Liver (tissue), 7 donors: ENCODE measurements at regions not wholly inside any gene's neighbourhood (a gene's known extent, or its start where the extent isn't known, plus 50 kb on each side); places are given as distances from the start of the nearest gene placed in this dataset.

Source experiments
- DNase-seq: peaks from one replicate; pipeline ENCODE4 v3.0.0-alpha.2; 2017; ENCODE audit warnings: low spot score
- H3K27ac ChIP-seq, 2 donors: one replicate each; pipeline ENCODE4 v1.7.0; 2013; ENCODE audit warnings: inconsistent platforms in 2 of 2, low read length in 2 of 2, control low read depth in 1 of 2, low read depth in 1 of 2, mild to moderate bottlenecking in 1 of 2
- H3K27me3 ChIP-seq, 4 donors: one replicate each; pipeline versions ENCODE4 v1.6.1 to v1.7.0; 2013; ENCODE audit warnings: low read length in 3 of 4, inconsistent platforms in 1 of 4, mild to moderate bottlenecking in 1 of 4, moderate library complexity in 1 of 4; ENCODE audit not compliant: control insufficient read depth in 4 of 4, insufficient read depth in 4 of 4
- H3K36me3 ChIP-seq, 4 donors: one replicate each; pipeline versions ENCODE4 v1.6.1 to v1.7.0; 2013; ENCODE audit warnings: low read length in 3 of 4, mild to moderate bottlenecking in 3 of 4, low read depth in 1 of 4, moderate library complexity in 1 of 4; ENCODE audit not compliant: control insufficient read depth in 4 of 4, insufficient read depth in 3 of 4
- H3K4me1 ChIP-seq, 4 donors: one replicate each; pipeline versions ENCODE4 v1.6.1 to v1.7.0; 2013; ENCODE audit warnings: low read length in 3 of 4, mild to moderate bottlenecking in 3 of 4, moderate library complexity in 1 of 4; ENCODE audit not compliant: control insufficient read depth in 4 of 4, insufficient read depth in 4 of 4
- H3K4me3 ChIP-seq, 3 donors: one replicate each; pipeline versions ENCODE4 v1.6.1 to v1.7.0; 2013; ENCODE audit warnings: low read length in 3 of 3, control low read depth in 1 of 3, low read depth in 1 of 3, mild to moderate bottlenecking in 1 of 3
- H3K9ac ChIP-seq, 2 donors: one replicate each; pipeline ENCODE4 v1.7.0; 2013; ENCODE audit warnings: low read length in 2 of 2, mild to moderate bottlenecking in 2 of 2, moderate library complexity in 2 of 2, control low read depth in 1 of 2, low read depth in 1 of 2
- H3K9me3 ChIP-seq, 4 donors: one replicate each; pipeline versions ENCODE4 v1.6.1 to v1.7.0; 2013; ENCODE audit warnings: low read length in 3 of 4; ENCODE audit not compliant: control insufficient read depth in 4 of 4
- ATF3 ChIP-seq: IDR thresholded peaks from 2 replicates; pipeline ENCODE4 v1.6.1; 2016; ENCODE audit warnings: antibody characterized with exemption
- GABPA ChIP-seq, 2 donors: IDR thresholded peaks in 1 of 2; conservative IDR thresholded peaks in 1 of 2; 2 replicates each; pipeline ENCODE4 v1.6.1; 2016; ENCODE audit warnings: antibody characterized with exemption in 2 of 2, mild to moderate bottlenecking in 1 of 2, moderate library complexity in 1 of 2
- HNF4A ChIP-seq, 2 donors: conservative IDR thresholded peaks; 2 replicates each; pipeline ENCODE4 v1.6.1; 2016; ENCODE audit warnings: antibody characterized with exemption in 2 of 2, mild to moderate bottlenecking in 2 of 2
- HNF4G ChIP-seq: IDR thresholded peaks from 2 replicates; pipeline ENCODE4 v1.6.1; 2016; ENCODE audit warnings: antibody characterized with exemption
- MAX ChIP-seq: IDR thresholded peaks from 2 replicates; pipeline ENCODE4 v1.6.1; 2016; ENCODE audit warnings: antibody characterized with exemption
- RAD21 ChIP-seq, 2 donors: IDR thresholded peaks; 2 replicates each; pipeline ENCODE4 v1.6.1; 2016; ENCODE audit warnings: antibody characterized with exemption in 2 of 2, mild to moderate bottlenecking in 2 of 2
- REST ChIP-seq: IDR thresholded peaks from 2 replicates; pipeline ENCODE4 v1.6.1; 2016; ENCODE audit warnings: antibody characterized with exemption, mild to moderate bottlenecking
- SP1 ChIP-seq: IDR thresholded peaks from 2 replicates; pipeline ENCODE4 v1.6.1; 2018; ENCODE audit warnings: antibody characterized with exemption, mild to moderate bottlenecking
- TAF1 ChIP-seq: conservative IDR thresholded peaks from 2 replicates; pipeline ENCODE4 v1.6.1; 2016; ENCODE audit warnings: antibody characterized with exemption, mild to moderate bottlenecking
- ZBTB33 ChIP-seq: IDR thresholded peaks from 2 replicates; pipeline ENCODE4 v1.6.1; 2016; ENCODE audit warnings: antibody characterized with exemption
- WGBS: extraction: QIAGEN DNeasy Blood & Tissue Kit; methylation state at CpG from one replicate; pipeline ENCODE4 v1.1.7; 2013; 5-methylcytosine and 5-hydroxymethylcytosine counted together
- donor health status: healthy.
- donor health status: healthy.
- donor health status: healthy.
- donor health status: healthy.

- TF ChIP-seq REST = no peak
- TF ChIP-seq RAD21 (IDR thresholded peaks at IDR 0.05) = no peak
- no peak for TF ChIP-seq TAF1
- TF ChIP-seq GABPA (IDR thresholded peaks at IDR 0.05 in 1 of 2, conservative IDR thresholded peaks at IDR 0.05 in 1 of 2) = no peak
- Histone ChIP-seq H3K9me3 (no peaks in the 10 kb centered on the region), H3K4me3 (no peak overlapping the region), H3K36me3 (no peaks in the 10 kb centered on the region), H3K4me1 (no peaks in the 10 kb centered on the region), H3K27ac (no peak overlapping the region), H3K27me3 (no peaks in the 10 kb centered on the region), H3K9ac (no peak overlapping the region)
- no peak for DNase-seq
- WGBS = 80% methylated on average over 2 of the region's 2 CpGs
Measured at GRCh38 chr1:184911830-184912229, 62.5 kb downstream of the NIBAN1 start.

GRCh38 chr1:184911103-184911745 is 63.1 kb downstream of the NIBAN1 start:
- Histone ChIP-seq H3K36me3 (no peaks in the 10 kb centered on the region), H3K9me3 (no peaks in the 10 kb centered on the region), H3K27me3 (no peaks in the 10 kb centered on the region), H3K9ac (no peak overlapping the region), H3K4me3 (no peak overlapping the region), H3K4me1 (no peaks in the 10 kb centered on the region), H3K27ac (no peak overlapping the region)
- TF ChIP-seq ATF3 (no peak), REST (no peak), HNF4A (conservative IDR thresholded peaks at IDR 0.05) (no peak), TAF1 (no peak), MAX (no peak), HNF4G (no peak), SP1 (no peak), ZBTB33 (no peak)
- no peak for DNase-seq
- 92% methylated on average over 1 of the region's 1 CpG for WGBS
